Activated naive CD8-positive, alpha-beta T cell treated with anti-CD3 and anti-CD28 coated beads, Interleukin-2, amount 10 ng/mL, durations not matched to agents 7 days and 5 days (primary cell): ENCODE measurements at regions not wholly inside any gene's neighbourhood (a gene's known extent, or its start where the extent isn't known, plus 50 kb on each side); places are given as distances from the start of the nearest gene placed in this dataset.
"Not testable (repeated sequence)": the region's sequence is repeated elsewhere in the genome, so short reads cannot be mapped to it uniquely, and the experiment has no call there.

Source experiments
- ATAC-seq: fragments of 150-1000 bp; cut with Tn5 transposase; one replicate; pipeline ENCODE4 v1.10.0; 2021; ENCODE audit warnings: low read depth, moderate library complexity
- POLR2A ChIA-PET: fragments of 350-600 bp; sonication (Branson Sonifier 250); formaldehyde crosslinking; loops from one replicate; lab custom pipeline; 2021; ENCODE audit warnings: antibody characterized with exemption; lab: Charles Lee
- DNase-seq: peaks from one replicate; pipeline ENCODE4 v3.0.0; 2021
- H3K27ac Mint-ChIP-seq: one replicate; pipeline ENCODE4 v1.8.0; 2022; ENCODE audit warnings: mild to moderate bottlenecking, mixed read lengths
- H3K27me3 Mint-ChIP-seq: one replicate; pipeline ENCODE4 v1.8.0; 2022; ENCODE audit warnings: mild to moderate bottlenecking, moderate library complexity, mixed read lengths
- H3K36me3 Mint-ChIP-seq: one replicate; pipeline ENCODE4 v1.8.0; 2021; ENCODE audit warnings: mild to moderate bottlenecking, mixed read lengths
- H3K4me1 Mint-ChIP-seq: one replicate; pipeline ENCODE4 v1.8.0; 2021; ENCODE audit warnings: mixed read lengths
- H3K4me3 Mint-ChIP-seq: one replicate; pipeline ENCODE4 v1.8.0; 2022; ENCODE audit warnings: mild to moderate bottlenecking, moderate library complexity, mixed read lengths
- H3K9me3 Mint-ChIP-seq: one replicate; pipeline ENCODE4 v1.8.0; 2021; ENCODE audit warnings: mixed read lengths

GRCh38 chr9:82052081-82052480 is 63.5 kb downstream of the SPATA31D1 start:
- Mint-ChIP-seq H3K27me3 (no peaks in the 10 kb centered on the region), H3K4me1 (no peaks in the 10 kb centered on the region), H3K4me3 (no peak overlapping the region), H3K36me3 (no peaks in the 10 kb centered on the region), H3K27ac (no peak overlapping the region), H3K9me3 (no peaks in the 10 kb centered on the region)
- DNase-seq, result no peak
- POLR2A ChIA-PET, result no interaction called here
- no peak for ATAC-seq

- Mint-ChIP-seq H3K27me3 (no peaks in the 10 kb centered on the region), H3K4me3 (no peak overlapping the region), H3K9me3 (no peaks in the 10 kb centered on the region), H3K36me3 (no peaks in the 10 kb centered on the region), H3K27ac (no peak overlapping the region), H3K4me1 (no peaks in the 10 kb centered on the region)
- DNase-seq, result no peak
- POLR2A ChIA-PET, result no interaction called here
- ATAC-seq, result no peak
Observed at GRCh38 chr9:82054264-82055015, 65.9 kb downstream of the SPATA31D1 start.

- Mint-ChIP-seq H3K27ac (no peak overlapping the region), H3K9me3 (no peaks in the 10 kb centered on the region), H3K36me3 (no peaks in the 10 kb centered on the region), H3K27me3 (no peaks in the 10 kb centered on the region), H3K4me3 (no peak overlapping the region), H3K4me1 (no peaks in the 10 kb centered on the region)
- no peak for DNase-seq
- no peak for ATAC-seq
- POLR2A ChIA-PET, result no interaction called here
Observed at GRCh38 chr9:82057805-82058204, 69.2 kb downstream of the SPATA31D1 start.

- H3K27me3 Mint-ChIP-seq, POLR2A ChIA-PET, H3K27ac Mint-ChIP-seq, H3K36me3 Mint-ChIP-seq, H3K4me3 Mint-ChIP-seq, H3K4me1 Mint-ChIP-seq, DNase-seq, ATAC-seq, H3K9me3 Mint-ChIP-seq: not testable (repeated sequence)
Observed at GRCh38 chr9:82061801-82062200, 73.2 kb downstream of the SPATA31D1 start.

- H3K4me3 Mint-ChIP-seq, result no peak overlapping the region
- no peaks in the 10 kb centered on the region for H3K4me1 Mint-ChIP-seq
- no peaks in the 10 kb centered on the region for H3K27me3 Mint-ChIP-seq
- no peak for ATAC-seq
- POLR2A ChIA-PET, result no interaction called here
- DNase-seq, result no peak
- no peak overlapping the region for H3K27ac Mint-ChIP-seq
- H3K36me3 Mint-ChIP-seq, result no peaks in the 10 kb centered on the region
- H3K9me3 Mint-ChIP-seq, result no peaks in the 10 kb centered on the region
Observed at GRCh38 chr9:82062245-82062644, 73.7 kb downstream of the SPATA31D1 start.

GRCh38 chr9:82073551-82074543 is 85.3 kb downstream of the SPATA31D1 start:
- H3K27ac Mint-ChIP-seq, result no peak overlapping the region
- POLR2A ChIA-PET, result no interaction called here
- ATAC-seq, result no peak

GRCh38 chr9:82080265-82080664 is 91.7 kb downstream of the SPATA31D1 start:
- Mint-ChIP-seq H3K27ac (no peak overlapping the region), H3K27me3 (no peaks in the 10 kb centered on the region), H3K4me3 (no peak overlapping the region), H3K4me1 (no peaks in the 10 kb centered on the region), H3K36me3 (no peaks in the 10 kb centered on the region), H3K9me3 (peaks cover 2% of the 10 kb centered on the region)
- POLR2A ChIA-PET, result no interaction called here
- DNase-seq (no peak), ATAC-seq (no peak)

More at GRCh38 chr9:82073551-82074543, 85.3 kb downstream of the SPATA31D1 start:
- Mint-ChIP-seq H3K27me3 (no peaks in the 10 kb centered on the region), H3K36me3 (no peaks in the 10 kb centered on the region), H3K9me3 (peaks cover 2% of the 10 kb centered on the region), H3K4me1 (no peaks in the 10 kb centered on the region), H3K4me3 (no peak overlapping the region)
- no peak for DNase-seq

GRCh38 chr9:82081496-82081895 is 92.9 kb downstream of the SPATA31D1 start:
- POLR2A ChIA-PET, result no interaction called here
- peaks cover 2% of the 10 kb centered on the region for H3K9me3 Mint-ChIP-seq
- no peaks in the 10 kb centered on the region for H3K4me1 Mint-ChIP-seq
- no peak for DNase-seq
- ATAC-seq, result no peak
- H3K4me3 Mint-ChIP-seq, result no peak overlapping the region
- H3K36me3 Mint-ChIP-seq, result no peaks in the 10 kb centered on the region
- no peak overlapping the region for H3K27ac Mint-ChIP-seq
- no peaks in the 10 kb centered on the region for H3K27me3 Mint-ChIP-seq

GRCh38 chr9:82082563-82082962 is 94.0 kb downstream of the SPATA31D1 start:
- Mint-ChIP-seq H3K4me1 (no peaks in the 10 kb centered on the region), H3K27me3 (no peaks in the 10 kb centered on the region), H3K9me3 (peaks cover 2% of the 10 kb centered on the region), H3K4me3 (no peak overlapping the region), H3K27ac (no peak overlapping the region), H3K36me3 (no peaks in the 10 kb centered on the region)
- POLR2A ChIA-PET, result no interaction called here
- ATAC-seq, result no peak
- DNase-seq, result no peak

GRCh38 chr9:82088591-82088990 is 100.0 kb downstream of the SPATA31D1 start:
- H3K4me1 Mint-ChIP-seq, result no peaks in the 10 kb centered on the region
- no peak overlapping the region for H3K4me3 Mint-ChIP-seq
- ATAC-seq (no peak), DNase-seq (no peak)
- POLR2A ChIA-PET, result no interaction called here
- H3K27me3 Mint-ChIP-seq, result no peaks in the 10 kb centered on the region
- no peak overlapping the region for H3K27ac Mint-ChIP-seq
- H3K9me3 Mint-ChIP-seq, result no peaks in the 10 kb centered on the region
- H3K36me3 Mint-ChIP-seq, result no peaks in the 10 kb centered on the region

GRCh38 chr9:82090046-82090445 is 101.5 kb downstream of the SPATA31D1 start:
- H3K4me3 Mint-ChIP-seq, result no peak overlapping the region
- H3K27ac Mint-ChIP-seq, result no peak overlapping the region
- H3K27me3 Mint-ChIP-seq, result no peaks in the 10 kb centered on the region
- no peaks in the 10 kb centered on the region for H3K36me3 Mint-ChIP-seq
- no peaks in the 10 kb centered on the region for H3K4me1 Mint-ChIP-seq
- DNase-seq (no peak), ATAC-seq (no peak)
- no peaks in the 10 kb centered on the region for H3K9me3 Mint-ChIP-seq
- POLR2A ChIA-PET, result no interaction called here

GRCh38 chr9:82091100-82091499 is 102.5 kb downstream of the SPATA31D1 start:
- no peaks in the 10 kb centered on the region for H3K4me1 Mint-ChIP-seq
- POLR2A ChIA-PET, result no interaction called here
- H3K36me3 Mint-ChIP-seq, result no peaks in the 10 kb centered on the region
- no peaks in the 10 kb centered on the region for H3K9me3 Mint-ChIP-seq
- DNase-seq (no peak), ATAC-seq (no peak)
- no peak overlapping the region for H3K27ac Mint-ChIP-seq
- no peak overlapping the region for H3K4me3 Mint-ChIP-seq
- no peaks in the 10 kb centered on the region for H3K27me3 Mint-ChIP-seq

GRCh38 chr9:82091610-82092009 is 103.0 kb downstream of the SPATA31D1 start:
- Mint-ChIP-seq H3K27me3 (no peaks in the 10 kb centered on the region), H3K4me3 (no peak overlapping the region), H3K4me1 (no peaks in the 10 kb centered on the region), H3K9me3 (no peaks in the 10 kb centered on the region), H3K27ac (no peak overlapping the region), H3K36me3 (no peaks in the 10 kb centered on the region)
- ATAC-seq (no peak), DNase-seq (no peak)
- POLR2A ChIA-PET, result no interaction called here

GRCh38 chr9:82101475-82101874 is 112.9 kb downstream of the SPATA31D1 start:
- POLR2A ChIA-PET, result no interaction called here
- Mint-ChIP-seq H3K36me3 (no peaks in the 10 kb centered on the region), H3K4me1 (no peaks in the 10 kb centered on the region), H3K27ac (no peak overlapping the region), H3K9me3 (peaks cover 4% of the 10 kb centered on the region), H3K4me3 (no peak overlapping the region), H3K27me3 (no peaks in the 10 kb centered on the region)
- DNase-seq (no peak), ATAC-seq (no peak)
